HG03060 (cell line): ENCODE measurements at regions not wholly inside any gene's neighbourhood (a gene's known extent, or its start where the extent isn't known, plus 50 kb on each side); places are given as distances from the start of the nearest gene placed in this dataset.

Source experiments
- ATAC-seq: cut with Tn5 transposase; IDR thresholded peaks from one replicate; pipeline ENCODE4 v1.9.1; 2021; ENCODE audit warnings: low read depth, moderate number of reproducible peaks; ENCODE audit not compliant: unreplicated experiment

- ATAC-seq = no peak
These were observed 1183.7 kb upstream of the NXPH2 start for GRCh38 chr2:139963863-139964355.

DNA sequence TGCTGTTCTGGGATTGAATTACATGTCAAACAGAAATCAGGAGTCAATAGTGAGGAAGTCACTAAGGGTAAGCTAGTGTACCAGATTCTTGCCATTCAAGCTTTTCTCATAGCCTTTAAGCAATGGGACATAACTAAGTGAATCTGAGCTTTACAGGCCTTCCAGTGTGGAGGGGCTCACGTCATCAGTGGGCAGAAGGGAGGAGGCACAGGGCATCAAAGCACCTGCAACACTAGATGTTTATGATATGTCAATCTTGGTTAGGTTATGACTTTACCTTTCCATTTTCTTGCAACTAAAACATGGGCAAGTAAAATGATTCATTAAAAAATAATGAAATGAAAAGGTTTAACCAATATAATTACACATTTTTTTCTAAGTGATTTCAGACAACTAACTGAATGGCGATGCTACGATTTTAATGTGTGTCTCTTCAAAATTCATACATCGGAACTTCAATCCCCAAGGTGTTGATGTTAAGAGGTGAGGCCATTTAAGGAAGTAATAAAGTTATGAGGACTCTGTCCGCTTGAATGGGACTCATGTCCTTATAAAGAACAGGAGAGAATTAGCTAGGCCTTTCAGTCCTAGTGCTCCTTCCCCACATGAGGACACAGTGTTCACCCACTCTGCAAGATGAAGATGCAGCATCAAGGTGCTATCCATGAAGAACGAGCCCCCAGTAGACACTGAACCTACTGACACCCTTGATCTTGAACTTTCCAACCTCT lies 1169.2 kb upstream of the NXPH2 start:
- ATAC-seq = no peak

GRCh38 chr2:139946690-139947089 lies 1166.5 kb upstream of the NXPH2 start:
- ATAC-seq = no peak

DNA sequence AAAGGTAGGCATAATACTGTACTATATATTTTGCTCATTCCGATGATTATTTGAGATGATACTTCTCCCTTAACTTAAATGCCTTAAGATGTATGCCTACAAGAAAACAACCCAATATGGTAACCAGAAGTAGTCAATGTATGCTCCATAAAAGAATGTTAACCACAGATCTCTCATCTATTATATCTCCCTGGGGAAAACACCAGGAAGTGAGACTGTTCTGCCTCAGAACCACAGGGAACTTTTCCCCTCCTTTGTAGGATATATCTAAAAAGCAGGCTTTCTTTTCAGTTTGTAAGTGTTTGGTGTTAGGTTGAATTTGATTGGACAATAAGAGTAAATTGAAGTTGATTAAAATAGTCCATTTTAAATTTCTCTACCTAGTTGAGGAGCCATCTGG lies 1160.5 kb upstream of the NXPH2 start:
- ATAC-seq = no peak

DNA sequence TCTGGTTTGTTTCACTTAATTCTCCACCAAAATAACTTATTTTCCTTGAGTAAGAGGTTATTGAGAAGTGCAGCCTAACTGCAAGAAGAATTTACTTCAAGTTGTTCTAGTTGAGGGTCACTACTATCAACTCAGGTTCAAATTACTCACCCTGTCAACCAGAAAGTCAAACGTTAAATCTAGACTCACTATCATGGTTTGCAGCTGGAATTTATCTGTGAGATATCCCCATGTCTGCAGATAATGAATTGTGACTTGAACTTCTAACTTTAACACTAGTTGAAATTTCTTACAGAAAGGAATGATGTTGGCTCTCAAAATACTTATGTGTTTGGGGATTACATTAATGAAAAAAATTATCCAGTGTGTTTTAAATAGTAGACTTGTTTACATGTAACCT lies 1145.7 kb upstream of the NXPH2 start:
- ATAC-seq = no peak

GRCh38 chr2:139924070-139924469 lies 1143.9 kb upstream of the NXPH2 start:
- ATAC-seq = no peak

DNA sequence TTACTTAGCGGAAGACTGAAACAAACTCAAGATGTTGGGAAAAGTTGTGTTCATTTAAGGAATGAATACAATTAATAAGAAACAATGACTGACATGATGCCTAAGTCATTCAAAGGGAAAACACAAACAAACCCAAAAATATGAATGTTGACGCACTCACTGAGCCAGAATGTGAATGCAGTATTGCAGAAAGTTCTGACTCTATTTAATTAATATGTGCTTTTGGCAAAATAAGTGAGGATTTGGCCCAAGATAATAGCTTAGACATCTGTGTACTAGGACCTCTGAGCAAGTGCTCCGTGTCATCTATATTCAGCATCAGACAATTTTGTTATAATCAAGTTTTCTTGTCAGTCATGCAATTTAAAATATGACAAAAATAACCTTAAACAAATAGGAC lies 1138.8 kb upstream of the NXPH2 start:
- ATAC-seq = no peak

DNA sequence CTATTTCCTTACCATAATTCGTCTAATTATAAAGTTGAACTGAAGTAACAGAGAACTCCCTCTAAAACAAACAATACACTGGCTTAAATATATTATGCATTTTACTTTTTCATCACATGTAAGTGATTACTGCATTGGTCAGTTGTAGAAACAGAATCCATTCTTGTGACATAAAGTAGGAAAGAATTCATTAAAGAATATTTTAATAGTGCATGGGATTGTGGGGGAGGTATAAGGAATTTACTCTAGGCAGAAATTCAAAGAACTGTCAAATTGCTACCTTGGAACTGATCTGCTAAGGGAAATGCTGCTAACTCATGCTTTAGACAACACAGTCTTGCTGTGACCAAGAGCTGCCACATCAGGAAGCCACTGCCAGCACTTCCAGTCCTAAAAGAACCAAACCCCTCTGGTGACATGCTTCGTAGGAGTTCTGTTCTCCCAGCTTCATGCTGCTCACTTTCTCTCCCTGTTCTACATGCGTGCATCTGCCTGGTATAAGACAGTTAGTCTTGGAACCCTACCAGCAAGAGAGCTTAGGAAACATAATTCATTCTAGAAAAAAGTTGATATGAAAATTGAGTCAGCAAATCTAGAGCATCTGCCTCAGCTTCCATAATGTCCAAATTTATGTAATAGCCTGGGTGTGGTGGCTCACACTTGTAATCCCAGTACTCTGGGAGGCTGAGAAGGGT lies 1137.6 kb upstream of the NXPH2 start:
- ATAC-seq = no peak

- no peak for ATAC-seq
These were observed 1136.6 kb upstream of the NXPH2 start for GRCh38 chr2:139916822-139917221.

DNA sequence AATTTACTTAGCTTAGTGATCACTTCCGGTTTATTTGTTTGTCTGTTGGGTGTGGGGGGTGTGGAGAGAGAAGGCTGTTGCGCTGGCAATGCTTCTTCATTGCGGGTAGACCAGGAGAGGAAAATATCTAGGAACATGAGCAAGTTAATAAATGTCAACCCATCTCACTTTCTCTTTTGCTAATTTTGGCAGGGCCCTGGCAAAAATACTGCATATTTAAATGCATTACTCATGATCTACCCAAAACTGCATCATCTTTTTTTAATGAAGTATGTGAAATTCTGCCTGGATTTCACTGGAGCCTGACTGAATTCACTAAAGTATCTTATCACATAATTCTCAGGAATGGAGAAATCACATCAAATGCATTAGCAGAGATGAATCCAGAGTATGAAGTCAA lies 1131.0 kb upstream of the NXPH2 start:
- no peak for ATAC-seq

DNA sequence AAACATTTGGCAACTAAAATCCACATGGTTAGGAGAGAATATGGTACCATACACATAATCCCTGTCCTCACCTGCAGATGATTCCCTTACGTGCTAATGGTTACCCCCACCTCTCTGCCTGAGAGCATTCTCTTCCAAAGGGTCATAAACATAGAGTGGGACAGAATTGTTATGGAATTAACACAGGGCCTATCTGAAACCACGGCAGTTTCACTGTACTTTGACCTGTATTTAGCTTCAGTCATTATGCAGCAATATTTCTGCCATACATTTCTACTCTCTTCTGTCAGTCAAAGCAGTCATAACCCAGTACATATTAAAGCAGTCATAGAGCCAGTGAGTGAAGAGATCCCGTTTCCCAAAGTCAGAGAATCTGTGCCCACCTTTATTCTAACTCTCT lies 1128.9 kb upstream of the NXPH2 start:
- ATAC-seq = no peak

GRCh38 chr2:139905624-139906023 lies 1125.4 kb upstream of the NXPH2 start:
- ATAC-seq = no peak

DNA sequence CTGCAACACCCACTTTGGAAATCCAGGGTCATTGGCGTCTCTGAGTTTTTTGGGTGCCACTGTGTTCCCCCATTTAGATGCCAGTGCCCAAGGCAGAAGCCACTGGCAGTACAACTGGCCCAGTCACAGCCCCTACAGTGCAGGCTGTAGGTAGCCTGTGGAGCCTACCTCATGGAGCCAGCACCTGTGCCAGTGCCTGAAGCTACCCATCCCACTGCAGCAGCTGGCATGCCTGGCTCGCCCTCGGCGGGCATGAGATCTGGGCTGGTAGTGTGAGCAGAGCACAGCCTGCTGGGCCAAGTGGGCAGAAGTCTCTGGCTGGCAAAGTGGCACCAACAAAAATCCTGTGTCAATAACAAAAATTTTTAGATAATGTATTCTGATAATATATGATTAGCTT lies 1111.4 kb upstream of the NXPH2 start:
- ATAC-seq = no peak

- ATAC-seq = no peak
These were observed 1105.8 kb upstream of the NXPH2 start for GRCh38 chr2:139885921-139886498.

- ATAC-seq = no peak
These were observed 1096.8 kb upstream of the NXPH2 start for GRCh38 chr2:139876964-139877363.

- ATAC-seq = no peak
These were observed 1096.1 kb upstream of the NXPH2 start for GRCh38 chr2:139876321-139876720.

DNA sequence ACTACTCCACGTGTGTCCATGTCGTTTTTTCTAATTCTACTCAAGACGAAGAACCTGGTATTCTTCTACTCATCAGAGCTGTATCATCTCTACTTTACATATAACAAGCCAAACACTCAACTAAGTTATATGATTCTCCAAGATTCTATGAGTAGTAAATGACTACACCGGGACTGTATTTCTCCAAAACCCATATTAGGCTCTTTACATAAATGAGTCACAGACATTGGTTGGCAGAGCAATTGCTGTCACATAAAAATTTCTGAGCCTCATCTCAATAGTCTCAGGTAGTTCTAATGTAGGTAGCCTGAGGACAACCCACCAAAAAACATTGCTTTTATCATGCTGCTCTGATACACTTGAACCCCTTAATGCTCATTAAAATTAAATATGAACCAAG lies 1092.3 kb upstream of the NXPH2 start:
- no peak for ATAC-seq

DNA sequence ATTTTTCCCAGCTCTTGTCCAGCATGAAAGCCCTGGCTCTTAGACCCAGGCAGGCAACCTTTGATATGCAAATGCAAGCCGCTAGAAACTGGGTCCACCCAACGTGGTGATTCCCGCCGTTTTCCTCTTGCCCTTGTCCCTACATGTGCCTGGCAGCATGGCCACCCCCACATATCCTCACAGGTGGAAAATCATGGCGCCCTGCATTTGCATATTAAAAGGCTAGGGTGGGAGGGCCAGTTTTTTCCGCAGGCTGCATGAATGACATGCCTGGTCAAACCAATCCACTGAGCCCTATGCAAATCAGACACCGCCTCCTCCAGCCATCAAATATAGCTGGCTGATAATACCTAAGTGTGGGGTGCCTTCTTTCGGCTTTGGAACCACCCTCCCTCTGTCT lies 1091.8 kb upstream of the NXPH2 start:
- no peak for ATAC-seq

- no peak for ATAC-seq
These were observed 1087.5 kb upstream of the NXPH2 start for GRCh38 chr2:139867601-139868226.

DNA sequence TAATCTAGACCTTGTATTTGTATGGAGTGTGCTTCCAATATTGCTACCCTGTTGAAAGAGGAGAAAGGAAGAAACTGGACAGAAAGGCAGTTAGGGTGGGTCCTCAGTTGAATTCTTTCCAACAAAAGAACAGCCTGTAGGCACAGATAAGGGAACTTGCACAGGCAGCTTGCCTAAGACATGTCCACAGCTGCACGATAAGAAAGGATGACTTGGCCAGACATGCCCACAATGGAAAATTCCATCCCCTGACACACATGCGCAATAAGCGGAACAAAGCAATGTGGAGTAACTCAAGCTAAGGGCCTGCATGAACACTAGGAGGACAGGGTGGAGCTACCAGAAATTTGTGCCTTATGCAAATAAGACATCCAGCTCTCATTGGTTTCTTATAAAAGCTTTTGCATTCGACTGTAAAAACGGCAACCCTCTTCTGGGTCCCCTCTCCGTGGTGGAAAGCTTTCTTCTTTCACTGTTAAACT lies 1084.7 kb upstream of the NXPH2 start:
- no peak for ATAC-seq
